ENCODE measurements at regions not wholly inside any gene's neighbourhood (a gene's known extent, or its start where the extent isn't known, plus 50 kb on each side); places are given as distances from the start of the nearest gene placed in this dataset.

- Histone ChIP-seq H3K27me3 (ENCODE audit: control insufficient read depth, insufficient read depth, low read length) (no peaks in the 10 kb centered on the region), H3K36me3 (ENCODE audit: control insufficient read depth, insufficient read depth, low read length) (no peaks in the 10 kb centered on the region), H3K4me3 (ENCODE audit: low read depth, low read length) (no peak overlapping the region)
- DNase-seq (ENCODE audit: low read depth): no peak
- TF ChIP-seq CTCF (IDR thresholded peaks at IDR 0.05; ENCODE audit: insufficient read depth, low read length, poor library complexity, severe bottlenecking): no peak
Measured at GRCh38 chr9:73667749-73668148, 516.1 kb downstream of the ANXA1 start.

GRCh38 chr9:73680831-73681230, 529.2 kb downstream of the ANXA1 start:
- peak; percentile 23 for DNase-seq (ENCODE audit: low read depth)
- Histone ChIP-seq H3K4me3 (ENCODE audit: low read depth, low read length) (no peak overlapping the region), H3K36me3 (ENCODE audit: control insufficient read depth, insufficient read depth, low read length) (no peaks in the 10 kb centered on the region), H3K27me3 (ENCODE audit: control insufficient read depth, insufficient read depth, low read length) (no peaks in the 10 kb centered on the region)
- no peak for TF ChIP-seq CTCF (IDR thresholded peaks at IDR 0.05; ENCODE audit: insufficient read depth, low read length, poor library complexity, severe bottlenecking)

GRCh38 chr9:73682789-73683188, 531.1 kb downstream of the ANXA1 start:
- H3K36me3 ChIP-seq (ENCODE audit: control insufficient read depth, insufficient read depth, low read length): no peaks in the 10 kb centered on the region
- TF ChIP-seq CTCF (IDR thresholded peaks at IDR 0.05; ENCODE audit: insufficient read depth, low read length, poor library complexity, severe bottlenecking): no peak
- no peaks in the 10 kb centered on the region for H3K27me3 ChIP-seq (ENCODE audit: control insufficient read depth, insufficient read depth, low read length)
- no peak overlapping the region for H3K4me3 ChIP-seq (ENCODE audit: low read depth, low read length)
- DNase-seq (ENCODE audit: low read depth): no peak

- Histone ChIP-seq H3K27me3 (ENCODE audit: control insufficient read depth, insufficient read depth, low read length) (no peaks in the 10 kb centered on the region), H3K4me3 (ENCODE audit: low read depth, low read length) (no peak overlapping the region), H3K36me3 (ENCODE audit: control insufficient read depth, insufficient read depth, low read length) (no peaks in the 10 kb centered on the region)
- no peak for DNase-seq (ENCODE audit: low read depth)
- peak; percentile 62 for TF ChIP-seq CTCF (IDR thresholded peaks at IDR 0.05; ENCODE audit: insufficient read depth, low read length, poor library complexity, severe bottlenecking)
Measured at GRCh38 chr9:73683862-73684591, 532.4 kb downstream of the ANXA1 start.

GRCh38 chr9:73684601-73685000, 532.9 kb downstream of the ANXA1 start:
- Histone ChIP-seq H3K4me3 (ENCODE audit: low read depth, low read length) (no peak overlapping the region), H3K36me3 (ENCODE audit: control insufficient read depth, insufficient read depth, low read length) (no peaks in the 10 kb centered on the region), H3K27me3 (ENCODE audit: control insufficient read depth, insufficient read depth, low read length) (no peaks in the 10 kb centered on the region)
- DNase-seq (ENCODE audit: low read depth): no peak
- no peak for TF ChIP-seq CTCF (IDR thresholded peaks at IDR 0.05; ENCODE audit: insufficient read depth, low read length, poor library complexity, severe bottlenecking)

GRCh38 chr9:73685786-73686185, 534.1 kb downstream of the ANXA1 start:
- Histone ChIP-seq H3K36me3 (ENCODE audit: control insufficient read depth, insufficient read depth, low read length) (no peaks in the 10 kb centered on the region), H3K27me3 (ENCODE audit: control insufficient read depth, insufficient read depth, low read length) (no peaks in the 10 kb centered on the region), H3K4me3 (ENCODE audit: low read depth, low read length) (no peak overlapping the region)
- TF ChIP-seq CTCF (IDR thresholded peaks at IDR 0.05; ENCODE audit: insufficient read depth, low read length, poor library complexity, severe bottlenecking): no peak
- DNase-seq (ENCODE audit: low read depth): no peak

Measured in kidney epithelial cell (primary cell).